ENCODE measurements at regions not wholly inside any gene's neighbourhood (a gene's known extent, or its start where the extent isn't known, plus 50 kb on each side); places are given as distances from the start of the nearest gene placed in this dataset.

DNA sequence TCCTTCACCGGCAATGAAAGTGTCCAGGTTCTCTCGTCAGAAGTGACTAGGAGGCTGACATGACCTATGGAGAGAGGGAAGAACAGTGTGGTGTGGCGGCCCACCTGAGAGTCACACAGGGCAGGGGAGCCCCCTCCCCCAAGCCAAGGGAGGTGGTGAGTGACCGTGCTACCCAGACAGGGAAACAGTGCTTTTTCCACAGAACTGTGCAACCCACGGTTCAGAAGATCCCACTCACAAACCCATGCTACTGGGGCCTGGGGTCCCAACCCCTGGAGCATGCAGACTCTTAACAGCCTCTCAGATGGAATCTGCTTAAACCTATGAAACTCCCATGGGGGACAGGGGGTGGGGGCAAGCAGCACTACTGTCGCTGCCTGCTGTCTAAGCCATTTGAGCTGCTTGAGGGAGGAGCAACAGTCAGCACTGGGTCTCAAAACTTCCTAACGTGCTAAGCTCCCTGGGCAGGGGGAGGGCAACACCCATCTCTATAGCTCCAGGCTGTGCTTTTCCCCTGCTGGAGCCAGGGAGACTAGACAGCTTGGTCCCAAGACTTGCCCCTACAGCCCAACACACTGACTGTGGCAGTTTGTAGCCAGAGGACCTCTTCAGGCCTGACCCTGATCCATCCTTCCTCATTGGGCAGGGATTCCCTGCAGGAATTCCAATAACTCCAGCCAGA lies 850.4 kb upstream of the AADAT start:
- ATAC-seq, result no peak

DNA sequence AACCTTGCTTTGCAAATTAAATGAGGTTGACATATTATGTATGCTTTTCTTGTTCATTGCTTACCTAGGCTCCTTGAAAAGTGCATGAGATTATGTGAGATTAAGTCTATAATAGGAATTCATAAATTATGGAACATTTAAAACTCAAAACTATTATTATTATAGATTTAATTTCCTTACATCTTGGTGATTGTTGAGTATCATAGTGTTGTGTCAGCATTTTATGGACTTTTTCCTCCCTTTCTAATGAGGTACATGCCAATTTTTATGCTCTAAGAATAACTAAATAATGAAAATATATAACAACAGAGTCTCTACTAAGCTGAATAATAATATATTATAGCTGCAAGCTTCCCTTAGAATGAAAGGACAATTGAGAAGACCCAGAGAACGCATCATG lies 848.8 kb upstream of the AADAT start:
- intact Hi-C loops (cut with DNase I), result no loop called here
- no peaks in the 10 kb centered on the region for H3K9me3 ChIP-seq
- H3K36me3 ChIP-seq, result no peaks in the 10 kb centered on the region
- ATAC-seq (no peak), DNase-seq (no peak)
- H3K27me3 ChIP-seq, result no peaks in the 10 kb centered on the region
- no peak for TF ChIP-seq POLR2A (IDR thresholded peaks at IDR 0.05)
- TF ChIP-seq, protein P1, sequence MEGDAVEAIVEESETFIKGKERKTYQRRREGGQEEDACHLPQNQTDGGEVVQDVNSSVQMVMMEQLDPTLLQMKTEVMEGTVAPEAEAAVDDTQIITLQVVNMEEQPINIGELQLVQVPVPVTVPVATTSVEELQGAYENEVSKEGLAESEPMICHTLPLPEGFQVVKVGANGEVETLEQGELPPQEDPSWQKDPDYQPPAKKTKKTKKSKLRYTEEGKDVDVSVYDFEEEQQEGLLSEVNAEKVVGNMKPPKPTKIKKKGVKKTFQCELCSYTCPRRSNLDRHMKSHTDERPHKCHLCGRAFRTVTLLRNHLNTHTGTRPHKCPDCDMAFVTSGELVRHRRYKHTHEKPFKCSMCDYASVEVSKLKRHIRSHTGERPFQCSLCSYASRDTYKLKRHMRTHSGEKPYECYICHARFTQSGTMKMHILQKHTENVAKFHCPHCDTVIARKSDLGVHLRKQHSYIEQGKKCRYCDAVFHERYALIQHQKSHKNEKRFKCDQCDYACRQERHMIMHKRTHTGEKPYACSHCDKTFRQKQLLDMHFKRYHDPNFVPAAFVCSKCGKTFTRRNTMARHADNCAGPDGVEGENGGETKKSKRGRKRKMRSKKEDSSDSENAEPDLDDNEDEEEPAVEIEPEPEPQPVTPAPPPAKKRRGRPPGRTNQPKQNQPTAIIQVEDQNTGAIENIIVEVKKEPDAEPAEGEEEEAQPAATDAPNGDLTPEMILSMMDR (IDR thresholded peaks at IDR 0.05), result no peak
- H3K27ac ChIP-seq, result no peak overlapping the region
- no peaks in the 10 kb centered on the region for H3K4me1 ChIP-seq
- WGBS (ENCODE audit: insufficient coverage, low coverage, low lambda C conversion rate, missing lambda C conversion rate), result 12% methylated on average over 1 of the region's 1 CpG
- no peak overlapping the region for H3K4me3 ChIP-seq

More for the DNA sequence above, 850.4 kb upstream of the AADAT start:
- Histone ChIP-seq H3K36me3 (no peaks in the 10 kb centered on the region), H3K27ac (no peak overlapping the region), H3K4me3 (no peak overlapping the region), H3K27me3 (no peaks in the 10 kb centered on the region), H3K9me3 (no peaks in the 10 kb centered on the region), H3K4me1 (no peaks in the 10 kb centered on the region)
- WGBS (ENCODE audit: insufficient coverage, low coverage, low lambda C conversion rate, missing lambda C conversion rate), result 50% methylated on average over 3 of the region's 7 CpGs
- no peak for DNase-seq
- intact Hi-C loops (cut with DNase I), result no loop called here
- TF ChIP-seq POLR2A (IDR thresholded peaks at IDR 0.05), result no peak
- TF ChIP-seq, protein P1 (IDR thresholded peaks at IDR 0.05), result no peak

- Histone ChIP-seq H3K9me3 (no peaks in the 10 kb centered on the region), H3K27ac (no peak overlapping the region), H3K4me1 (no peaks in the 10 kb centered on the region), H3K27me3 (no peaks in the 10 kb centered on the region), H3K36me3 (no peaks in the 10 kb centered on the region), H3K4me3 (no peak overlapping the region)
- no peak for DNase-seq
- intact Hi-C loops (cut with DNase I), result no loop called here
- WGBS (ENCODE audit: insufficient coverage, low coverage, low lambda C conversion rate, missing lambda C conversion rate), result 30% methylated on average over 2 of the region's 2 CpGs
- ATAC-seq, result no peak
- TF ChIP-seq POLR2A (IDR thresholded peaks at IDR 0.05), result no peak
- TF ChIP-seq, protein P1 (IDR thresholded peaks at IDR 0.05), result no peak
Measured at GRCh38 chr4:170931321-170931720, 841.6 kb upstream of the AADAT start.

DNA sequence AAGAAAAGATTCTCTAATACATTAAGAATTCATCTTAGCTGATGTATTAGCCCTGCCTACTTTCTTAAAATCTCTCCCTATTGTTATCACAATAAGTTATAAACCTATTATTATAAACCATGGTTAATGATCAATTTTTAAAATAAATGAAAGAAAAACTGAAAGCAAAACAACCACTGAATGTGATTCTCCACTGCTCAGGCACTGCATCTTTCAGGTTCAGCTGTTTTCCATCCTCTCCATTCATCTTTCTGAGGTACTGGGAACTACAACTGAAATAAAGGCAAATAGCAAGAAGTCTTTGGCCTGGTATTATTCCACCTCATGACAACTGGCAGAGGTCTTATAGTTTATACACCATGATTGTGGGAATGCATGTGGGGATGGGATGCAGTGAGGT lies 798.9 kb upstream of the AADAT start:
- no peaks in the 10 kb centered on the region for H3K27me3 ChIP-seq
- intact Hi-C loops (cut with DNase I), result no loop called here

More for the DNA sequence above, 798.9 kb upstream of the AADAT start:
- TF ChIP-seq, protein P1 (IDR thresholded peaks at IDR 0.05), result no peak
- Histone ChIP-seq H3K4me3 (no peak overlapping the region), H3K36me3 (no peaks in the 10 kb centered on the region), H3K4me1 (no peaks in the 10 kb centered on the region), H3K27ac (no peak overlapping the region), H3K9me3 (no peaks in the 10 kb centered on the region)
- DNase-seq, result no peak
- ATAC-seq, result no peak

All from right lobe of liver (tissue), 6 donors.